ENCODE measurements at regions not wholly inside any gene's neighbourhood (a gene's known extent, or its start where the extent isn't known, plus 50 kb on each side); places are given as distances from the start of the nearest gene placed in this dataset.
A peak's percentile ranks its signal among the peaks of the same experiment; 100 is the strongest.
"Not testable (repeated sequence)": the region's sequence is repeated elsewhere in the genome, so short reads cannot be mapped to it uniquely, and the experiment has no call there.

DNA sequence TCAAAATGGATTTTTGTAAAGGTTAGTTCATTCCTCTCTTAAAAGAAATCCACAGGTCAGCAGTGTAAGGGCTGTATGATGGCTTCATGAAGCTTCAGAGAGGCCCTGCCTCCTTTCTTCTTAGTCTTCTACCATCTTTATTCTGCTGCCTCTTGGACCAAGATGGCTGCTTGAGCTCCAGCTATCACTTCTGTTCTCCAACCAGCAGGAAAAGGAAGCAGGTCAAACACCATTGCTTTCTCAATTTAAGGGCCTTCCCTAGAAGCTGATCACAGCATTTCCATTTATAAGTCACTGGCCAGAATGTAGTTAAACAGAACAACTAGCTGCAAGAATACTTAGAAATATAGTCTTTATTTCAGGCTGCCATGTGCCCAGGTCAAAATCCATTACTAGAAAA, 336.8 kb upstream of the KLF3 start:
- Histone ChIP-seq H3K27me3 (no peaks in the 10 kb centered on the region), H3K4me1 (peaks cover 6% of the 10 kb centered on the region; the same call in 1 of the 2 replicates), H3K27ac (no peak overlapping the region), H3K36me3 (no peaks in the 10 kb centered on the region), H3K9me3 (peaks cover 31% of the 10 kb centered on the region), H3K4me3 (no peak overlapping the region), H3K4me2 (no peak overlapping the region), H4K20me1 (no peaks in the 10 kb centered on the region), H3K9ac (no peak overlapping the region)
- TF ChIP-seq Cebpa-rat (IDR thresholded peaks at IDR 0.05), result no peak

DNA sequence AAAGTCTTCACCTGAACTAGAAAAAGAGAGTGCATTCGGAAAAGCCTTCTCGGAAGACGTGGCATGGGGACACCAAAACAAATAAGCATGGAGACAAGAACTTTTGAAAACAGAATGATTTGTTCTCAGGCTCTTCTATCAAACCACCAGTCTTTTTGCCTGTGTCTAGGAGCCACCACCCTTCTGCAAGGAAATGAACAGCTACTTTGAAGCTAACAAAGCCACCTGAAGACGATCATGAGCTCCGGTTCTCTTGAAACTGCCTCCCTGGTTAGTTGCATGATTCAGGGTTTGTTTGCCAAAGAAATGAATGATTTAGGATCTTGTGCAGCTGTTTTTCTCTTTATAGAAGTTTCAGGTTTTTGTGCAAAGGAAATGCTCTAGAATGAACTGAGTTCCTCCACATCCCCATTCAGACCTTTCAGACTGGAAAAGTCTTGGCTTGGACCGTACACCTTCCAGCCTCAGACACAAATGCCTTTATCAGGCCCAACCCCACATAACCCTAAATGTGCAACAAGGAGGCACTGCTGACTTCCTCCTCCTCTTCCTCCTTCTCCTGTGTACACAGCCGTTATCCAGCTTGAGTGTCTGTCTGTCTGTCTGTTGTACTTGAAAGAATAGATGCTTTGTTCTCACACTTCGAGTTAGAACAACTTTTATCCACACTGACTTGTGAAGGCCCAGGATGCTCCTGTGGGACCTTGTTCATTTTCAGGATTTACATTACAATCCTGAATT, 334.8 kb upstream of the KLF3 start:
- Histone ChIP-seq H4K20me1 (no peaks in the 10 kb centered on the region), H3K4me2 (no peak overlapping the region), H3K27me3 (no peaks in the 10 kb centered on the region), H3K27ac (no peak overlapping the region), H3K4me3 (no peak overlapping the region), H3K4me1 (peaks cover 6% of the 10 kb centered on the region; the same call in 1 of the 2 replicates), H3K36me3 (no peaks in the 10 kb centered on the region), H3K9ac (no peak overlapping the region), H3K9me3 (peaks cover 28% of the 10 kb centered on the region)
- no peak for TF ChIP-seq Cebpa-rat (IDR thresholded peaks at IDR 0.05)

DNA sequence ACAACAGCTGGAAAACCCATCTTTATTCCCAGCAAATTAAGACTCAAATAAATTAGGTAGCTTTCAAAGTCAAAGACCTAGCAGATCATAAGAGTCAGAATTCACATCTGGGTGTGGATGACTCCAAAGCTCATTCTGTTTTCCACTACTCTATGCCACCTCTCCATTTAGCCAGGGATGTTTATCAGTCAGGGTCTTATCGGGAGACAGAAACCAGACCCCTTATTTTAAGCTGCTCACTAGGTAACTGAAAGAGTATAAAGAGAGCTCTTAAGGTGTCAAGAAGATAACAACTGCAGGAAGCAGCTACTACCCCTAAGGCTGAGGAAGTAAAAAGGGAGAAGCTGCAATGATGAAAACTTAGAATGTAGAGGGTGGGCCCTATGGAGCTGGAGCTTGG, 333.7 kb upstream of the KLF3 start:
- Histone ChIP-seq H3K9me3 (peaks cover 17% of the 10 kb centered on the region), H3K4me2 (no peak overlapping the region), H3K4me3 (no peak overlapping the region), H3K4me1 (peaks cover 11% of the 10 kb centered on the region), H3K36me3 (no peaks in the 10 kb centered on the region), H4K20me1 (no peaks in the 10 kb centered on the region), H3K27ac (no peak overlapping the region), H3K9ac (no peak overlapping the region), H3K27me3 (no peaks in the 10 kb centered on the region)
- no peak for TF ChIP-seq Cebpa-rat (IDR thresholded peaks at IDR 0.05)

DNA sequence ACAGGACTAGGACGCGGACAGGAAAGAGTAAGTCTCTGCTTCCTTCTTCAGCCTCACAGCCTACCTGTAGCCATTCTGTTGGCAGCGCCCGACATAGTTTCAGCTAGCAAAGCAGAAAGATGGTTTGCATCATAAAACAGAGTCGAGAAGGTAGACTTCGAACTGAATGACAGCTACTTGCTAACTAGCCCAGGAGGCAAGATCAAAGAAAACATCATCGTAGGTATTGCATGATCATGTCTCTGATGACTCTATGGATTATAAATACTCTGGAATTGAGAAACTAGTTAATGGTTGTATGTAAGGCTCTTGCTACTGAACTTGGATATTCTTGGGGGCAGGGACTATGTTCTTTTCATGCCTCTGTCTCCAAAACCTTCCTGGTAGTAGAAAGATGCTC, 333.1 kb upstream of the KLF3 start:
- no peak overlapping the region for H3K27ac ChIP-seq
- H3K27me3 ChIP-seq, result no peaks in the 10 kb centered on the region
- no peaks in the 10 kb centered on the region for H4K20me1 ChIP-seq
- no peak for TF ChIP-seq Cebpa-rat (IDR thresholded peaks at IDR 0.05)
- H3K4me3 ChIP-seq, result no peak overlapping the region
- H3K4me2 ChIP-seq, result no peak overlapping the region
- H3K9ac ChIP-seq, result no peak overlapping the region
- H3K9me3 ChIP-seq, result peaks cover 17% of the 10 kb centered on the region
- peaks cover 15% of the 10 kb centered on the region for H3K4me1 ChIP-seq
- H3K36me3 ChIP-seq, result no peaks in the 10 kb centered on the region

DNA sequence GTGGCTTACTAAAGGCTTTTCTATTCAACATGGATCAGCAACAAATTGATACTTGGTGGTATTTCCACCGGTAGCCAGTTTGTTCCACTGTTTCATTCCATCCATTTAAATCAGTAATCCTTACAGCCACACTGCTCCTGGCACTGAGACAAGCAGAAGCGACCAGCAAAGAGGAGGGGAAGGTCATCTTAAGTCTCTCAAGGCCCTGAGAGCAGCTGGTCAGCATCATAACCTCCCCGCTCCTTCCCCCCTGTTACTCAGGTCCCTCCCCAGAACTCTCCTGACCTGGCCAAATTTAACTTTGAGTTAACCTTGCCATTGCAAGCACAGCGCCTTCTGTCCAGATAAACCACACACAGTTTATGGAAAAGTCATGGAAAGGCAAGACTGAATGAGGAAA, 331.3 kb upstream of the KLF3 start:
- H3K36me3 ChIP-seq, result no peaks in the 10 kb centered on the region
- H3K27ac ChIP-seq, result no peak overlapping the region
- no peak overlapping the region for H3K4me2 ChIP-seq
- peaks cover 21% of the 10 kb centered on the region for H3K9me3 ChIP-seq
- no peak for TF ChIP-seq Cebpa-rat (IDR thresholded peaks at IDR 0.05)
- H3K9ac ChIP-seq, result no peak overlapping the region
- peaks cover 15% of the 10 kb centered on the region for H3K4me1 ChIP-seq
- no peak overlapping the region for H3K4me3 ChIP-seq
- H4K20me1 ChIP-seq, result no peaks in the 10 kb centered on the region
- no peaks in the 10 kb centered on the region for H3K27me3 ChIP-seq

DNA sequence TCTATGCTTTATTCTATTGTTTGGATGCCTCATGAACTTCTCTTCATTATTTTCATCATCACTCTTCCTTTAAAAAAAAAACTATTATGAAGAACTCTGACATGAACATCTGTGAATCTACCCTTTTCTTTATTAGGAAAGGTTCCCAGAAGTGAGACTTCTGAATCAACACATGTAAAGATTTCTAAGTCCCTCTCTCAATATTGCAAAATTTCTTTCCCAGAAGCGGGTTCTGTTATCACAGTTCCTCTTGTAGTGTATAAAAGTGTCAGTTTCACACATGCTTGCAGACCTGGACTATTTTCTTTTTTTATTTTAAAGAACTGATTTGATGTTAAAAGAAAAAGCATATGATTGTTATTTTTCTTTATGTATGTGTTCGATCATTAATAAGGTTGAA, 330.8 kb upstream of the KLF3 start:
- Histone ChIP-seq H4K20me1 (no peaks in the 10 kb centered on the region), H3K4me2 (no peak overlapping the region), H3K9me3 (peaks cover 26% of the 10 kb centered on the region), H3K4me3 (no peak overlapping the region), H3K27me3 (no peaks in the 10 kb centered on the region), H3K9ac (no peak overlapping the region), H3K27ac (no peak overlapping the region), H3K4me1 (peaks cover 13% of the 10 kb centered on the region), H3K36me3 (no peaks in the 10 kb centered on the region)
- no peak for TF ChIP-seq Cebpa-rat (IDR thresholded peaks at IDR 0.05)

DNA sequence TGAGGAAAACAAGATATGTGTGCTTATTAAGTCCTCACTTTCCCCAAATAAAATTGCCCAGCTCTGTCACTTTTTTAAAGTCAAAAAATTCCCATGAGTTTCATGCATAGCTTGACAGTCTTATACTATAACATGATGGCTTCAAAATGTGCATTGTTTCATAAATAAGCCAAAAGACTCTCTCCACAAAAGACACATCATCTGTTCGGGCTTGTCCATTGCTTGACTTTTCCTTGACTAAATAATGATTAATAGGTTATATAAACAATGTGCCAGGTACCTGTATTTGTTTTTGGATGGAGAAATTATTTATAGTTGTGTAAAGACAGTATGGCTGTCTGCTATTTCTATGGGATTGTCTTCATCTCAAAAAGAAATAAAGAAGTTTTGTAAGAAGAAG, 329.2 kb upstream of the KLF3 start:
- Histone ChIP-seq H3K9me3 (peaks cover 40% of the 10 kb centered on the region), H3K36me3 (no peaks in the 10 kb centered on the region), H3K4me2 (peak overlapping the region; percentile 34; the same call in 1 of the 2 replicates), H4K20me1 (no peaks in the 10 kb centered on the region), H3K9ac (no peak overlapping the region), H3K4me3 (no peak overlapping the region), H3K27me3 (no peaks in the 10 kb centered on the region), H3K27ac (no peak overlapping the region), H3K4me1 (peaks cover 9% of the 10 kb centered on the region)
- no peak for TF ChIP-seq Cebpa-rat (IDR thresholded peaks at IDR 0.05)

DNA sequence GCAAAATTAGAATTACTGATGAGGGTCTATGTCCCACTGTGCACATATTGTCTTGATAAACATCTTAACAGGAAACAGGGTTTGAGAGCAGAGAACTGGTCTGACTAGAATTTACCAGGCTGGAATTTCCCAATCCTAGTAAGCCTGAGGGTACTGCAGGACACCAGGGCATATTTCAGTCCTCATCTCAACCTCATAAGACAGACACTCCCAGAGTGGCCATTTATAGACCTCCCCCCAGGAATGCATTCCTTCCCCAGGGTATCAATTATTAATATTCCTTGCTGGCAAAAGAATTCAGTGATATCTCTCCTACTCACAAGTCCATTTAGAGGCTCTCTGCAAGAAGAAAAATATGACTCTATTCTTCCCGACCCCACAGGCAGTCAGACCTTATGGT, 325.1 kb upstream of the KLF3 start:
- not testable (repeated sequence) for H3K27me3 ChIP-seq, H4K20me1 ChIP-seq, H3K4me1 ChIP-seq, H3K4me3 ChIP-seq, H3K9ac ChIP-seq, H3K36me3 ChIP-seq, H3K4me2 ChIP-seq, H3K27ac ChIP-seq
- H3K9me3 ChIP-seq, result peaks cover 41% of the 10 kb centered on the region

DNA sequence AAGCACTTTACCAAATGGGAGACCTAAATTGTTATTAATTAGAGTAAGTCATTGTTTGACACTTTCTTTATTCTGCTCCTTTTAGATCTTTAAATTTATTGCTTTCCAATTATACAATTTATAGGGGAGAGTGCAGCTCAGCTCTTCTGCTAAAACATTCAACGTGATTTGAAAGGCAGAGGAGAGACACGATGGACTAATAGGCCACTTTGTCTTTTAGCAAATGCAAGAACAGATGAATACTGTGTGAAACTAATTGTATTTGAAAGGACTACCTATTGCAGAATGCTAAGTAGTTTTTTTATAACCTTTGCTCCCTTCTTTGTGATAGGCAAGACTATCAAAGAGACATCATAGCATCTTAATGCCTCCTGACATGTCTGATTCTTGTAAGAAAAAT, 320.4 kb upstream of the KLF3 start:
- H4K20me1 ChIP-seq, result no peaks in the 10 kb centered on the region
- no peak for TF ChIP-seq Cebpa-rat (IDR thresholded peaks at IDR 0.05)
- no peak overlapping the region for H3K4me2 ChIP-seq
- H3K4me1 ChIP-seq, result no peaks in the 10 kb centered on the region
- H3K27ac ChIP-seq, result no peak overlapping the region
- H3K4me3 ChIP-seq, result no peak overlapping the region
- H3K9ac ChIP-seq, result no peak overlapping the region
- H3K9me3 ChIP-seq, result peaks cover 26% of the 10 kb centered on the region
- no peaks in the 10 kb centered on the region for H3K36me3 ChIP-seq
- H3K27me3 ChIP-seq, result no peaks in the 10 kb centered on the region

DNA sequence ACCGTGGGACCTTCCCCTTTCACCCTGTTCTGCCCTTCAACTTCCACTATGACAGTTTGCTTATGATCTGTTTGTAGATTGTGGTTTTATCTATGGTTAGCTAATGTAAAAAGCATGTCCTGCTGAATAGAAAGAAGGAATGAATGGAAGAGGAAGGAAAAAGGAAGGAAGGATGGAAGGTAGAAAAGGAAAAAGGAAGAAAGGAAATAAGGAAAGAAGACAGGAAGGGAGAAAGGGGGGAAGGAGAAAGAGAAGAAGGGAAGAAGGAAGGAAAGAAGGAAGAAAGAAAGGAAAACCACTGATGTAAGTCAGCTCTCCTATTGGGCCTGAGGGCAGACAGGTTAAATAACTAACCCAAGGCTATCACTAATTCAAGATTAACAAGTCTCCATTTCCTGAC, 319.1 kb upstream of the KLF3 start:
- Histone ChIP-seq H3K9ac (no peak overlapping the region), H4K20me1 (no peaks in the 10 kb centered on the region), H3K9me3 (peaks cover 14% of the 10 kb centered on the region), H3K27ac (no peak overlapping the region), H3K4me3 (no peak overlapping the region), H3K4me1 (no peaks in the 10 kb centered on the region), H3K4me2 (no peak overlapping the region), H3K27me3 (no peaks in the 10 kb centered on the region), H3K36me3 (no peaks in the 10 kb centered on the region)
- no peak for TF ChIP-seq Cebpa-rat (IDR thresholded peaks at IDR 0.05)

DNA sequence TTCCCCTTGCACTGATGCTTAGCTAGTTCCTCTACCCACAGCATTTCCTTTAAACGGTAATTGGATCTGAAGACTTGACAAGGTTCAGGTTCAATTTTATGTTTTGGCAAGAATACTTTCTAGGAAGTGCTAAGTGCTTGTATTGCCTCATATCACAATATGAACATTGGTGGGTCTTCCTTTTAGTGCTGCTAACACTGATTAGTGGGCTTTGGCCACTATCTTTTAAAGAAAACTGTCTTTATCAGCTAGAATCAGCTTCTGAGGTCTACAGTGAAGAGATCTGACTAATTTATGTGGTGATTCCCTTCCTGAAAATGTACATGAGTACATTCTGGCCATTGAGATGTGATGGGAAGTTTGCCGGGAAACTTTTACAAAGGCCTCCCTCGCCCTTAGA, 316.7 kb upstream of the KLF3 start:
- peaks cover 14% of the 10 kb centered on the region for H3K9me3 ChIP-seq
- no peak overlapping the region for H3K27ac ChIP-seq
- H3K36me3 ChIP-seq, result no peaks in the 10 kb centered on the region
- no peak overlapping the region for H3K9ac ChIP-seq
- H3K4me3 ChIP-seq, result no peak overlapping the region
- no peak for TF ChIP-seq Cebpa-rat (IDR thresholded peaks at IDR 0.05)
- H4K20me1 ChIP-seq, result no peaks in the 10 kb centered on the region
- H3K27me3 ChIP-seq, result no peaks in the 10 kb centered on the region
- H3K4me1 ChIP-seq, result no peaks in the 10 kb centered on the region
- no peak overlapping the region for H3K4me2 ChIP-seq
